Right ventricle myocardium superior (tissue), 1 donor: ENCODE measurements at regions not wholly inside any gene's neighbourhood (a gene's known extent, or its start where the extent isn't known, plus 50 kb on each side); places are given as distances from the start of the nearest gene placed in this dataset.

Source experiments
- ATAC-seq: fragments of 200-7000 bp; cut with Tn5 transposase; one replicate; pipeline ENCODE4 v1.9.1; 2020; ENCODE audit warnings: mild to moderate bottlenecking; ENCODE audit not compliant: poor library complexity
- DNase-seq: peaks from one replicate; pipeline ENCODE4 v3.0.0-alpha.2; 2020
- intact Hi-C: fragments of 100-400 bp; cut with DNase I; formaldehyde crosslinking; loops from one replicate; pipeline ENCODE4 v1.11.2; 2022
- donor health status: DM: no; HTN: yes; CAD: no; lungs with severe emphysema.

GRCh38 chr9:117552811-117553210 is 138.0 kb upstream of the ASTN2 start:
- intact Hi-C loops = no loop called here
- ATAC-seq (no peak), DNase-seq (no peak)

GRCh38 chr9:117551171-117551570 is 136.3 kb upstream of the ASTN2 start:
- ATAC-seq (no peak), DNase-seq (no peak)
- intact Hi-C loops = no loop called here

GRCh38 chr9:117549444-117549843 is 134.6 kb upstream of the ASTN2 start:
- DNase-seq = no peak

GRCh38 chr9:117548556-117548955 is 133.7 kb upstream of the ASTN2 start:
- no peak for DNase-seq
- no peak for ATAC-seq
- intact Hi-C loops = no loop called here

More at GRCh38 chr9:117549444-117549843, 134.6 kb upstream of the ASTN2 start:
- ATAC-seq = no peak
- intact Hi-C loops = no loop called here

- intact Hi-C loops = no loop called here
- no peak for ATAC-seq
Observed at GRCh38 chr9:117547904-117548303, 133.0 kb upstream of the ASTN2 start.

DNA sequence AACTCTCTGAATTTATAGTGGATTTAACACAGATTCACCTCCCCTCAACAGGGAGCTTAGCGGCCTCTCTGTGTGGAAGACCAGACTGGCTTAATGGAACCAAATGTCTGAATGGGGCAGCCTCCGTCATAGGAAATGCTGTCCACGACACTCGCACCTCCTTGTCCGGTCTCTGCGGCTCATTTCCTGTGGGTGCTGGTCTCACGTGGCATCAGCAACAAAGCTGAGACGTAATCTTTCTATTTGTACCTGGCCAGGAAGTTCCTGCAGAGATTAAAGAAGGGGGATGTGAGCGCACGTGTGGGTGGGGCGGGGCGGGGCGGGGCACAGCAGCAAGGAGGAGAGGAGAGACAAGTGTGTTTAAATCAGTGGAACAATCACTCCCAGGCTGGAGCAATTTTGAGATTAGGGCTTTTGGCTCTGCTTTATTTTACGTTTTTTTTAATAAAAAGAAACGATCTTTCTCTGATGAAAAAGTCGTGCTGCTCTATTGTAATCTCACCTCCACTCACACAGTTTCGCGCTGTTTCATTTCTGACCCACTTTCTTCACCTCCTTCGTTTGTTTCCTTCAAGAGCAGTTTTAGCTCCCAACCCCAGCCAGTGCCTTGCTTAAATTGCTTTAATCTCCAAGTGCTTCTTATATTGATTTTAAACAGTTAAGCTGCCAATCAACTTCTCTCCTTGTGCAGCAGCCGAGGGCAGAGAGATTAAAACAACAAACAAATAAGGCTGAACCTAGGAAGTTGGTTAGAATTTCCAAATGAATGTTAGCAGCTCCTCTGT is 132.2 kb upstream of the ASTN2 start:
- no peak for ATAC-seq
- intact Hi-C loops = no loop called here
- no peak for DNase-seq

More at GRCh38 chr9:117547904-117548303, 133.0 kb upstream of the ASTN2 start:
- no peak for DNase-seq

DNA sequence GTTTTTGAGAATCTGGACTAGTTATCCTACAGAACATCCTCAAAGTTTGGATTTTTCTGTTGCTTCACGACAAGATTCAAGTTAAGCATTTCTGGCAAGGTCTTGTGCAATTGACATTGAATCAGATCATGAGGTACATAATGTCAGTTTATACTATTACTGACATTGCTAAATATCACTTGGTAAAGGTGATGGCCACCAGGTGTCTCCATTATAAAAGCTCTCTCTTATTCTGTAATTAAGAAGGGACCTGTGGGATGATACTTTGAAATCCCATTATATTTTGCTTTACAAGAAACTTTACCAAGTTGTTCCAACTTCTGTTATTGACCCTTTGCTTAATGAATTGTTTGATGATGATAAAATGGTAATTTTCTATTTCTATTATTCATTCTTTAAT is 131.0 kb upstream of the ASTN2 start:
- ATAC-seq = no peak
- intact Hi-C loops = no loop called here
- no peak for DNase-seq

DNA sequence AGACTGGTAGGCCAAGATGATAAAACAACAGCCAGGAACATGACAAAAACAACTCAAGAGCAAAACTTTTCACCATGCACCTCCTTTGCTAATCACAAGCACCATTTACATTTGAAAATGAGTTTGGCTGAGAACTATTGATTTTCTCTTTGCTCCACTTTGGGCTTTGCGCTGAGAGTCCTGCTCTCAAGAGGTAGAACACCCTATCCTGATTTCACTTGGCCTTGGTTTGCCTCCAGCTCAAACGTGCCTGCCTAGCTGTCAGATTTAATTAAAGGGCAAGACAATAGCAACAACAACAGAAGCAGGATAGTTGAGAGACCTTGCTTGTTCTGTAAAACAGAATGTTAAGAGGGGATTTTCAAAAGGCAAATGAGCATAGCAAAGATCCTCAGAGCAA is 128.2 kb upstream of the ASTN2 start:
- intact Hi-C loops = no loop called here
- DNase-seq (no peak), ATAC-seq (no peak)

DNA sequence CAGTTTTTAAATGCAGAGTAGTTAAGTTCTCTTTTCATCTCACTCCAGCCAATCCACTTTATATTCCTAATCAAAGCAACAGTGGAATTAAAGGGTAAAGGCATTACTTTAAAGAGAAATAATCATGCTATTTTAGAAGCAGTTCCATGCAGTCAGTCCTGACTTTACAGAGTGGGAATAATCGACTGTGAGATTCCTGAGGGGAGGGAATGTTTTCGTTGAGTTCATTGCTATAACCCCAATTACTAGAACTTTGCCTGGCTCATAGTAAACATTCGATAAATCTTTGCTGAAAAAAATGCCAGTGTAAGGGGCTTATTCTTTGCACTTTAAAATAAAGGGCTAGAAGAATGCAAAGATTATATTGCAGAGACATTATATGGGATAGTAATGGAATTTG is 127.2 kb upstream of the ASTN2 start:
- no peak for DNase-seq
- intact Hi-C loops = no loop called here
- ATAC-seq = no peak

DNA sequence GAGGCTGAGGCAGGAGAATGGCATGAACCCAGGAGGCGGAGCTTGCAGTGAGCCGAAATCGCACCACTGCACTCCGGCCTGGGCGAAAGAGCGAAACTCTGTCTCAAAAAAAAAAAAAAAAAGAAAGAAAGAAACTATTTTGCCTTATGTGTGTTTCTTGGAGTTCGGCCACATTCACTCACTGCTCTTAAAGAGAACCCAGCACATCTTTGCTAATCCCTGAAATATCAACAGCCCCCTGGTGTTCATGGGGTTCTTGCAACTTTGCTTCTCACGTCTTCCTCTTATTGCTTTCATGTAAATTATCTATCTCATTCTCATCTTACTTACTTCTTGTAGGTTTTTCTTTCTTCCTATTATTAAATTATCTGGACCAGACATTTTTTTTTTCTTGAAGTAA is 126.3 kb upstream of the ASTN2 start:
- no peak for DNase-seq
- ATAC-seq = no peak
- intact Hi-C loops = no loop called here

DNA sequence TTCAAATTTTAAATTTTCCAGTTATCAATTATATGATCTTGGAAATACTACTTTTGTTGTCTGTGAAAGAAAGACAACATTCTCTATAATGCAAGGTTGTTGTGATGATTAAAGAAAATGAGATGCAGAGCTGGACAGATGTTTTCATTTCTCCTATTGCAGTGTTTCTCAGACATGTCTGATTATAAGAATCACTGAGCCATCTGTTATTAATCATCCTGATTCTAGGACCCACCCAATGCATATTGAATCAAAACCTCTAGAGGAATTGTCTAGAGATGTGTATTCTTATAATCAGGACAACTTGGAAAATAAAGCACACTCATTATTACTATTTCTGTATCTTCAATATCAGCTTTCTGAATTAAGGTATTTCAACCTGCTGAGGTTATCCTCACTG is 121.1 kb upstream of the ASTN2 start:
- intact Hi-C loops = no loop called here
- ATAC-seq (no peak), DNase-seq (no peak)

DNA sequence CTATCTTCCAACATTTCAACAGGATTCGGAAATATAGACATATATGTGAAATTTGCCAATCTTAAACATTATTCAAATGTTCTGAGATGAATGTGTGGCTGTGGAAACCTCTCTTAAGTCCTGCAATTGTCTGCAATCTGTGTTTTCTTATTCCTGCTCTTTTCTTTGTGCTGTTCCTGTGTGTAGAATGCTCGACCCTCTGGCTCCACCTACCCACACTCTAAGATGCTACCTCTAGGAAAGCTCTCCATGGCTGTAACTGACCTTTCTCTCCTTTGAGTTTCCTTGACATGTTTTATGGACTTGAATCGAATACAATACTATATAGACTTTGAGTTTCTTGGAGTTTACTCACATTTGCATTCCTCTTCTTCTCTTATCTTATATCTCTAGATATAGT is 120.6 kb upstream of the ASTN2 start:
- DNase-seq (no peak), ATAC-seq (no peak)
- intact Hi-C loops = no loop called here

DNA sequence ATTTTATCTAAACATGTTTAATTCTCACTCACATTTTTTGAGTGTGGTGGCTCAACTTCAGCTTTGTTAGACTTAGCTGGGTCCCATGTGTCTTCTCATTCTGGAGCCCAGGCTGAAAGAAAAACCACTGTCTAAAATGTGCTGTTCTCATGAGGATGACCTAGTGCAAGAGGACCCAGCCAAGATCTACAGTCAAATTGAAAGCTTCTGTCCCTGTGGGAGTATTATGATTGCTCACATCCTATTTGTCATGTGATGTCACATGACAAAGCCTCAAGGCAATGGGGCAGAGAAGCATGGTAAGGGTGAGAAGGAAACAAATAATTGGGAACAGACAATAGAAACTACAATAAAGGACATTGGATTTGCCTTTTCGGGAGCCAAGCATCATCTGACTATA is 113.4 kb upstream of the ASTN2 start:
- DNase-seq = no peak
- no peak for ATAC-seq
- intact Hi-C loops = no loop called here

DNA sequence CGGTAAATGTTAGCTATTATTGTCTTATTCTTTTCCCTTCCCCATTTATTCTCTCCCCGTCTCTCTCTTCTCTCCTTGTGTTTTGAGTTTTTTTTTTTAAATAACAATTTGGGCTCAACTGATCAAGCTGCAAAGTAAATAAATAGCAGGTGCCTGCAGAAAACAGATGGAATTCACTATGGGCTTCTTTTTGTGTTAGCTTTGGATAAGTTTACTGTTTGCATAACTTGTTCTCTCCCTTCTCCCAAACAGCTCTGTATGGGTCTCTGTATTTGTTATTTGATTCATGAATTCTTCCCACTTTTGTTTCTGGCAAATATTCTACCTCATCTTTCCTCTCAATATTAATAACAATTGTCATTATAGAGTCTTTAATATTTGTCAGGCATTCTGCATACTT is 111.8 kb upstream of the ASTN2 start:
- intact Hi-C loops = no loop called here
- DNase-seq (no peak), ATAC-seq (no peak)

DNA sequence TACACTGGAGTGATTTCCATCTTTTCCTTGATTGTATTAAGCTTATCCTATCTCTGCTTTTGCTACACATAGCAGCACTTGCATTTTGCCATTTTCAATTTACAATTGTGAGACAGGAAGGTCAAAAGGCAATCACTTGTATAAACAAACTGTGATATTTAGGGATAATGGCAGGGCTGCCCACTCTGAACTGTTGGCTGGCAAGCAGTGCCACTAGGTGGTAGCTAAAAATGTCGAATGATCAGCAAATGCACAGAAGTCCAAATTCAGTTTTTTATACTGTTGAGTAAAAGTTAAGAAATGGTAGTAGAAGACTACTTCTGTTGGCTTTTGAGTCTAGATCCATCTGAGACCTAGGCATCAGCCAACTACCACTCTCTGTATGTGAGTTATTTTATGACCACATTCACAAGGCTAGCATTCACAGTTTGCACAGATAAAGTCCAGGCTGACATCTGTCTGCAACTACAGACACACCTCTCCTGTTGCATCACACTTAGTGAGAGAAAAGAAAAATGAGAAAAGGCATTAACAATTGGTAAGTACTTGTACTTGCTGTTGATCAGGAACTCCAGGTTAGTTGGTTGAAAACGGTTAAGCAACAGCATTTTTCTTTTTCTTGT is 108.8 kb upstream of the ASTN2 start:
- intact Hi-C loops = no loop called here
- no peak for DNase-seq

GRCh38 chr9:117521293-117521692 is 106.4 kb upstream of the ASTN2 start:
- no peak for DNase-seq
- ATAC-seq = no peak
- intact Hi-C loops = no loop called here

More for the DNA sequence above, 108.8 kb upstream of the ASTN2 start:
- no peak for ATAC-seq

DNA sequence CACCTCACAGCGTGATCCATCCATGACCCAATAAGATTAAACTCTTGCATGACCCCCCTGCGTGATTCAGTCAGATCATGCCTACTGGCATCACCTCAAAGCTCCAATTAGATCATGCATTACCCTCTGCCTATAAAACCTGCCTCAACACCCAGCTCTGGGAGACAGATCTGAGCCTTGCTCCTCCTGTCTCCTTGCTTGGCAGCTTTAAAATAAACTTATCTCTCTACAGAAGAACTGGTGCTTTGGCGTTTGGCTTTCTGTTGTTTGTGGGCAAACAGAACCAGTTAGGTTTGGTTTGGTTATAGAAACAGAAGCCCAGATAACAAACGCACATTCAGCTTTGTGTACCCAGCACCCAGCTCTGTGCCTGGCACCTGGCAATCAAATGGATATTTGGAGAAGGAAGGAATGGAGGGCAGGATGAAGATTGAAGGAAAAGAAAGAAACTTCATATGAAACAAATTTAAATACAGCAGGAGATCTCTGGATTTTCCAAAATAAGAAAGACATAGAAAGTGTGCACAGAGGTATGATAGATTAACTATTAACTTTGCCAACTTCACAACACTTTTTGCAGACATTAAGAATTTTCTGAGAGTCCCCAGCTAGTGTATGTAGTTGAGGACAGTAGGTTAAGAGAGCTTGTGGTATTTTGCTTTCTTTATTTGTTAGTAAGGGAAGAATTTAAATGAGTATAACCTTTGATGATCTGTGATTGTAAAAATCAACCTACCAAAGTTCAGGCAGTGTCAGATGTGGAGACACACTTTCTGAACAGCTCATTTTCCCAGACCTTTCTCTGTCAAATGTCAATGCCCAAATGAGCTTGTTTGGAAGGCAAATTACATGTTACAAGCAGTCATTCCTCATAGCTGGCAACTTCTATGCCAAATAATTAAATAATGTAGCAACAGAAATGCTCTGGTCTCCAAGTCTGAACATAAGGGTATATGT is 102.1 kb upstream of the ASTN2 start:
- ATAC-seq (no peak), DNase-seq (no peak)
- intact Hi-C loops = no loop called here

DNA sequence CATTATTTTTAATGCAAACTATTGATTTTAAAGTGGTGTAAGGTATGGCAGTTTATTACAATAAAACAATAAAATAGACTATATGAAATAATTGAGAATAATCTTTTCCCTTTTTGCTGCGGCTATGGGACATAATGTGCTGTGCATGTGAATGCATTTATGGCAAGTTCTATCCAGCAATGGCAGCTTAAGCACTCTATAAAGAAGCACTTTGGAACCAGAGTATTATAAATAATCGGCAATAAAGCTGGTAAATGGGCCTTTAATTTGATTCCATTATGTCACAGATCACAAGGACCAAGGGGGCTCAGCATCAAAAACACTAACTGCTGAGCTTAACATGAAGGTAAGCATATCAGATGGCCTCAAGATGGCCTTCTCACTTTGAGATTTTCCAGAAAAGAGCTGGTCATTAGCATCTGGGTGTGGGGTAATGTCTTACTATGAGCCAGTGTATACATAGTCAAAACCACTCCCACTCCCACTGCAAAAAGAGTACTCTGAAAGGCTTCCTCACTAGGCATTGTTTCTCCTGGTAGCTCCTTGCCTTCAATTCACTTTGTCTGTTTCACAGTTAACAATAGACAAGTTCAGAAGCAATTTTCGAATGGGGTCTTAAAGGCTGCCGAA is 97.1 kb upstream of the ASTN2 start:
- DNase-seq (no peak), ATAC-seq (no peak)
- intact Hi-C loops = no loop called here

DNA sequence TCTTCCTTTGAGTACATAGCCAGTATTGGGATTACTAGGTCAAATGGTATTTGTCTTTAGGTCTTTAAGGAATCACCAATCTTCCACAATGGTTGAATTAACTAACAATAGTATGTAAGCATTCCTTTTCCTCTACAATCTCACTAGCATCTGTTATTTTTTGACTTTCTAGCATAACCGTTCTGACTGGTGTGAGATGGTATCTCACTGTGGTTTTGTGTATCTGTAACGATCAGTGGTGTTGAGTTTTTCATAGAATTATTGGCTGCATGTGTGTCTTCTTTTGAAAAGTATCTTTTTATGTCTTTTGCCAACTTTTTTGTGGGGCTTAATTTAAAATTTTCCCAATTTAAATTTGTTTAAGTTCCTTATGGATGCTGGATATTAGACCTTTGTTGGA is 81.5 kb upstream of the ASTN2 start:
- DNase-seq (no peak), ATAC-seq (no peak)
- intact Hi-C loops = no loop called here
